NCI-H2227 (cell line): ENCODE measurements at regions not wholly inside any gene's neighbourhood (a gene's known extent, or its start where the extent isn't known, plus 50 kb on each side); places are given as distances from the start of the nearest gene placed in this dataset.
"Not testable (repeated sequence)": the region's sequence is repeated elsewhere in the genome, so short reads cannot be mapped to it uniquely, and the experiment has no call there.

ENCODE experiments used
- DNase-seq: peaks from one replicate; lab custom pipeline; 2025; ENCODE audit not compliant: unreplicated experiment; lab: John Stamatoyannopoulos, UW

DNA sequence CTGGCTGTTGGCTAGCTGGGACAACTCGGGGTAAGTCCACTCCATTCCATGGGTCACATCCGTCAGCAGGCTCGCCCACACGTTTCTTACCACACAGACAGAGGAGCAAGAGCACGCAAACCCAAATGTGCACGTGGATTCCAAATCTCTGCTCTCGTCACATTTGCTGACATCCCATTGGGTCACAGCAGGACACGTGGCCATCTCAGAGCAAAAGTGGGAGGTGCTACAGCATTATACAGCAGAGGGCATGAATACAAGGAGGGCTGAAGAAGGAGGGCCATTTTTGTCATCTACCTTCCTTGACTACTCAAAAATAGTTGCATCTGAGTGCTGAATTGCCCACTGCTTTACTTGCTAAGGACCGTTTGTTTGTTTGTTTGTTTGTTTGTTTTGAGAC is 84.7 kb downstream of the RBBP6 start:
- DNase-seq: no peak

DNA sequence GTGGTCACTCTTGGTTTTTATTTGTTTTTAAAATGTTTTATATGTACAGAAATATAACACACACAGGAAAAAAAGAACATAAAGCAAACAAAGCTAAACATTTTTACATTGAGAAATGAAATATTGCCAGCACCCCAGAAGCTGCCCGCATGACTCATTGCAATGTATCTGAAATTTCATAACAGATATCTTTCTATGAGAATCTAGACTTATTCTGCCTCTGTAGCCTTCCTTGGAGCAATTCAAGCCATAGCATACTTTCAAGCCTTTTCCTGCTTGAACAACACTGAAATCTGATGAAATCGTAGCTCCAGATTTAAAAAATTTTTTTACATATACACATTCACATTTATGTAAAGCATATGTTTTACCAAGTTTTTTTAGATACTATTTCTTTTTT is 86.9 kb downstream of the RBBP6 start:
- no peak for DNase-seq

DNA sequence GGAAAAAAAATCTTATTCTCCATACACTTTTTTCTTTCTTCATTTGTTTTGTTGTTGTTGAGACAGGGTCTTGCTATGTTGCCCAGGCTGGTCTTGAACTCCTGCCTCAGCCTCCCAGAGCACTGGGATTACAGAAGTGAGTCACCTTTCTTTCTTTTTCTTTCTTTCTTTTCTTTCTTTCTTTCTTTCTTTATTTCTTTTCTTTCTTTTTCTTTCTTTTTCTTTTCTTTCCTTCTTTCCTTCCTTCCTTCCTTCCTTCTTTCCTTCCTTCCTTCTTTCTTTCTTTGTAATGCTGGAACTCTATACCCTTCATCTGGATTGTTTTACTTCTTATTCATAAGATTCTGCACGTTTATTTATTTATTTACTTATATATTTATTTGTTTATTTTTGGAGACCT is 94.5 kb upstream of the TNRC6A start:
- no peak for DNase-seq

DNA sequence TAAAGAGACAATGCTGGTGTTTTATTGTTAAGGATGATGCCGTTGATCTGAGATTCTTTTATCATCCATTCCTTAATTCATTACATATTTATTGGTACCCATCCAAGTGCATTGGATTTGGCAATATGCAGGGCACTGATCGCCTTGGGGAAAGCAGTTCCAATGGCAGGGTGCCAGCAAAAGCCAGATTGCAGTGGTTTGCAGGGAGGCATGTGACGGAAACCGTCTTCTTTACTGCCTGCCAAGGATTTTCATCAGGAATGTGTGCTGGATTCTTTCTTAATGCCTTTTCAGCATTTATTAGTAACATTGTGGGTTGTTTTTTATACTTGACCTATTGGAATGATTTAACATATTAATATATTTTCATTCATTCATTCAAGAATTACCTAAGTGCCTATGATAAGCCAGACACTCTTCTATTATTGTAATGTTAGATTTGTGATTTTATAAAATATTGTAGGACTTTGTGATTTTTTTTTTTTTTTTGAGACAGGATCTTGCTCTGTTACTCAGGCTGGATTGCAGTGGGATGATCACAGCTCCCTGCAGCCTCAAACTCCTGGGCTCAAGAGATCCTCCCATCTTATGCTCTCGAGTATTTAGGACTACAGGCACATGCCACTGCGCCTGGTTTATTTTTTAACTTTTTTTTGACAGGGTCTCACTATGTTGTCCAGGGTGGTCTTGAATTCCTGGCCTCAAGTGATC is 93.4 kb upstream of the TNRC6A start:
- DNase-seq: peak; percentile 5

DNA sequence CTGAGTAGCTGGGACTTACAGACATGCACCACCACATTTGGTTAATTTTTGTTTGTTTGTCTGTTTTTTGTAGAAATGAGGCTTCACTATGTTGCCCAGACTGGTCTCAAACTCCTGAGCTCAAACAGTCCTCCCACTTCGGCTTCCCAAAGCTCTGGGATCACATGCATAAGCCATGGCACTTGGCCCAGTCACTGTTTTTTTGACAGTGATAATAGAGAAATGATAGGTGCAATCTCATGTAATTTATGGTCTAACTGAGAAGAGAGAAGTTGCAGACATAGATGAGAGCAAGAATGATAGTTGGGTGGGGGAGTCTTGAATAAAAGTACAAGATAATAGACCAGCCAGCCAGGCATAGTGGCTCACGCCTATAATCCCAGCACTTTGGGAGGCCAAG is 89.7 kb upstream of the TNRC6A start:
- DNase-seq: no peak

DNA sequence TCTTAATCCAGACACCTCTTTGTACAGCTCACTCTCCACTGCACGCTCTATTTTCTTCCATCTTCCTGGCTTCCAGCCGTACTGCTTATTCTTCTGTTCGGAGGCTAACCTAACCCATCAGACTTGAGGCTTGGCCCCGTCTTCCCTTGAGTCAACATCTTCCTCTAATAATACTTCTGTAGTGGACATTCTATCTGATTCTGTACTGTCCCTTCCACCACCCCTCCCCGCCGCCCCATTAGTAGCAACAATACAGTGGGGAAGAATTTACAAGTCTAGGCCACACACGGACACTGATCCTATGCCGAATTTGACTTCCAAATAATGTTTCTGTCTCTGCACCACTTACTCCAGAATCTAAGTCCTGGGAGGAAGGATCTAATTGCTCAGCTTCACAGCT is 86.0 kb upstream of the TNRC6A start:
- no peak for DNase-seq

DNA sequence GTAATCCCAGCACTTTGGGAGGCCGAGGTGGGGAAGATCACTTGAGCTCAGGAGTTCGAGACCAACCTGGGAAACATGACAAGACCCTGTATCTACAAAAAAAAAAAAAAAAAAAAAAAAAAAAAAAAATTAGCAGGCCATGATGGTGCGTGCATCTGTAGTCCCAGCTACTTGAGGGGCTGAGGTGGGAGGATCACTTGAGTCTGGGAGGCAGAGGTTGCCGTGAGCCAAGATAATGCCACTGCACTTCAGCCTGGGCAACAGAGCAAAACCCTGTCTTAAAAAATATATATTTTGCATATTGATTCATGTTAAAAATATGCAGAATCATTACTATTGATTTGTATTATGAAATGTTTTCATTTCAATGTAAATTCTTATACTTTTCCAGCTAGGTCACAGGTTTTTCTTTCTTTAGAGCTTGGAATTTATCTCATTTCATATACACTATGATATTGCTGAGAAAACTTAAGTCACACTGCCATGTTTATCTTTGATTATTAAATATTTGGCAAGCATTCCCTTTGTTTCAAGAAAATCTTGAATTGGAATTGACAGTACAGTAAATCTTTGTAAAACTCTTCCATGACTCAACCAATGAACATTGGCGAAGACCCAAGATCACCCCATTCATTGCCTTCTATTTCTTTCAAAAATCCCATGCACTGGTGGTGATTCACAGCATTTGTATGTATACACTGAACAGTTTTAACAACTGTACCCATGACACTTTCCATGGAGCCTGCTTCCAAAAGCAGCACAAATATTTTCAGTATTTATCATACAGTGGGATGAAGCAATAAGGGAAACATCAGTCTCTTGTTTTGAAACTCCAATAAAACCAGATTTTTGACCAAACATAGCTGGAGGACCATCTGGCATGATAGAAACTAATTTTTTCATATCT is 83.5 kb upstream of the TNRC6A start:
- no peak for DNase-seq

DNA sequence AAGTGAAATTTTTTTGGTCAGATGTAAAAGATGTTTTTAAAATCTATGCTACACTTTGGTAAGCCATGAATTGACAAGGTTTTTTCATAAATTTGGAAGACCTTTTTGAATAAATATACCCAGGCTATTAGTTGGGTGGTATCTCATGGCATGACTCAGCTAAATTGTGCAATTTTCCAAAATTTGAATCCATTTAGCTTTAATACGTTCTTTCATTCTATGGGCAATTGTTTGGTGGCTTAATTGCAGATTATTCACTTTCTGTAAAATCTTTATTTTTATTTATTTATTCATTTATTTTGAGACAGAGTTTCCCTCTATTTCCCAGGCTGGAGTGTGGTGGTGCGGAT is 82.8 kb upstream of the TNRC6A start:
- DNase-seq: no peak

DNA sequence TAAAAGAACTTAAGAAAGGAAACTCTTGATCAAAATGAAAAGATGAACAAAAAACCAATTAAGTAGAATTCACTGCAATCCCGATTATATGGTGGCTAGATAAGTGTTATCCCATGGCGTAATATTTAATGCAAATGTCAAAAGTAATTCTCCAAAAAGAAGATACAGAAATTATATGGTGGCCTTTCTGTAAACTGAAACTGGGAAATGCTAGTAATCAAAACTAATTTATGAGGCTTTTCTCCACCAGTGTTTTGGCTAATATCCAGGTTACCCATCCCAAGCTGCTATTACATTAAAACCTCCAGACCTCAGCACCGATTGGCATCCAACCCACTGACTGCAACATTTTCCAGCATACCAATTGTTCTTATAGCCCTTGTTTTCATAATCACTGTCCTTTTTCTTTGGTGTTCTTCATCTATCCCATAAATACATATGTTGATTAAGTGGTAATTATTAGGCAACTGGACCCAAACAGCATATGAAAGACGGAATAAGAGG is 77.2 kb upstream of the TNRC6A start:
- peak; percentile 35 for DNase-seq

DNA sequence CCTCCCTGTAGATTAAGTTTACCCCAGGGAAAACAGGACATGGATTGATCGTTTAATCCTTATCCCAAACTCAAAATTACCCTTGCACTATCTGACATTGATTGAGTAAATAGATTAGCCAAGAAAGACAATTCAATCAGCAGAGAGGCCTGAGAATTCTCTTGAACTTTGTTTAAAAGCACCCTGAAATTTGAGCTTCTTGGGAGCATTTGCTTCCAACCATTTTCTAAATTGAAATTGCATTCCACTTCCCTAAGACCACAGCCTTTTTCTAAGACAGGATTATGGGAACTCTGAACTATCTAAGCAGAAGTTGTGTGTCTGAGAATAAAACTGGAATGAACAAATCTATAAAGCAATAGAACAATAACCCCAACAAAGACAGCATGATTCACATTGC is 76.6 kb upstream of the TNRC6A start:
- no peak for DNase-seq

DNA sequence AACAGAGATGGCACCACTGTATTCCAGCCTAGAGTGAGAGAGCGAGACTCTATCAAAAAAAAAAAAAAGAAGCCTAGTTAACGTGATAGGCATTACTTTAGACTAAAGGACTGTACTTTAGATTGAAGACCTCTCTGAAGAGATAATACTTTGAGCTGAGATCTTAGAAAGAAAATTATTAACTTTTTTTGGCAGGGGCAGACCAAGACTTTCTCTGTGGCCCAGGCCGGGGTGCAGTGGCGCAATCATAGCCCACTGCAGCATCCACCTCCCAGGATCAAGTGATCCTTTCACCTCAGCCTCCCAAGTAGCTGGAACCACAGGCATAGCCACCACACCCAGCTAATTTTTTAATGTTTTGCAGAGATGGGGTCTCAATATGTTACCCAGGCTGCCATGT is 75.7 kb upstream of the TNRC6A start:
- no peak for DNase-seq

DNA sequence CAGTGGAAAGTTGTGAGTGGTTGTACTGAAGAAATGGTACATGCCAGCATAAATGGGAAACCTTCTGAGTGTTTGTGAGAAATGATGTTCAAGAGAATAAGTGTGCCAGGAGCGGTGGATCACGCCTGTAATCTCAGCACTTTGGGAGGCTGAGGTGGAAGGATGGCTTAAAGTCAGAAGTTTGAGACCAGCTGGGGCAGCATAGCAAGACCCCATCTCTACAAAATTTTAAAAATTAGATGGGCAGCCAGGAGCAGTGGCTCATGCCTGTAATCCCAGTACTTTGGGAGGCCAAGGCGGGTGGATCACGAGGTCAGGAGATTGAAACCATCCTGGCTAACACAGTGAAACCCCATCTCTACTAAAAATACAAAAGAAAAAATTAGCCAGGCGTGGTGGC is 63.5 kb upstream of the TNRC6A start:
- DNase-seq: not testable (repeated sequence)

DNA sequence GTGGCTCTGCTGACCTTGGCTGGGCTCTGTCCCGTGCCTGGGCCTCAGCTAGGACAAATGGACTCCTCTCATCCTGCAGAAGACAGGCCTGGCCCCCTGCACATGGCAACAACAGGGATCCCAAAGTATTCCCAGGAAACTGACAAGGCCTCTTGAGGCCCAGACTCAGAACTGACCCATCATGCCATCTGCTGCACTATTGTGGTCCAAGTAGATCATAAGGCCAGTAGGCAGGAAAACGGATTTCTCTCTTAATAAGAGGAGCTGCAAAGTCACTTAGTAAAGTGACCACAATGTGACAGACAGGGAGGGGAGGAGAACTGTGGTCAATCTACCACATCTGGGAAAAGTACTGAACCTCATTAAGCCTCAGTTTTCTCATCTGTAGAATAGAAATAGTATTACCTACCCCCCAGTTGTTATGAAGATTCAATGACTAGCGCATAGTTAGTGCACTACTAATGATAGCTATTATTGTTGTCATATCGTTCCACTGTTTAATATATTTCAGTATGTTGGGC is 62.1 kb upstream of the TNRC6A start:
- DNase-seq: no peak

DNA sequence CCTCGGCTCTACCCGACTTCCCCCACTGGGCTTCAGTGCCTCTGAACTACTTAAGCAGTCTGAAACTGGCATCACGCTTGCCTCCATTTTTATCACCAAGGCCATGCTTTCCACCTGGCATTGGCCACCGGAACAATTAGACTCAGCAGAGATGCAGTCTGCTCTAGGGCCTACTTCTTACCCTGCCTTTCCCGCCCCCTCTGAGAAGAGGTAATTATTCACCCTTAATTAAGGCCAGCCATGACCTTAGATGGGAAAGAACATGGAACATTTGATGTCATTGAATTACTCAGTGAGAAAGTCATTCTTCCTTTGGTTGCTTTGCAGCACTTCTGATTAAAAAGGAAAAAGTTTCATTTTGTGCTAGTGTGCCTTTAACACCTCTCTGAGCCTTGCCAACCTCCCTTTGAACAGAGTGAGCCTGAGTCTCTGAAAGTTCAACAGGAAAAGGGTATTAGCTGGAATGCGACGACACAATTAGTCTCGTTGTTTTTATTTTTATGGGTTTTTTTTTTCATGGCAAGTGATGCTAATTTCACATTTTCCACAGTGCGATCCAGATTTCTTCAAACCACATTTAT is 60.9 kb upstream of the TNRC6A start:
- DNase-seq: no peak

DNA sequence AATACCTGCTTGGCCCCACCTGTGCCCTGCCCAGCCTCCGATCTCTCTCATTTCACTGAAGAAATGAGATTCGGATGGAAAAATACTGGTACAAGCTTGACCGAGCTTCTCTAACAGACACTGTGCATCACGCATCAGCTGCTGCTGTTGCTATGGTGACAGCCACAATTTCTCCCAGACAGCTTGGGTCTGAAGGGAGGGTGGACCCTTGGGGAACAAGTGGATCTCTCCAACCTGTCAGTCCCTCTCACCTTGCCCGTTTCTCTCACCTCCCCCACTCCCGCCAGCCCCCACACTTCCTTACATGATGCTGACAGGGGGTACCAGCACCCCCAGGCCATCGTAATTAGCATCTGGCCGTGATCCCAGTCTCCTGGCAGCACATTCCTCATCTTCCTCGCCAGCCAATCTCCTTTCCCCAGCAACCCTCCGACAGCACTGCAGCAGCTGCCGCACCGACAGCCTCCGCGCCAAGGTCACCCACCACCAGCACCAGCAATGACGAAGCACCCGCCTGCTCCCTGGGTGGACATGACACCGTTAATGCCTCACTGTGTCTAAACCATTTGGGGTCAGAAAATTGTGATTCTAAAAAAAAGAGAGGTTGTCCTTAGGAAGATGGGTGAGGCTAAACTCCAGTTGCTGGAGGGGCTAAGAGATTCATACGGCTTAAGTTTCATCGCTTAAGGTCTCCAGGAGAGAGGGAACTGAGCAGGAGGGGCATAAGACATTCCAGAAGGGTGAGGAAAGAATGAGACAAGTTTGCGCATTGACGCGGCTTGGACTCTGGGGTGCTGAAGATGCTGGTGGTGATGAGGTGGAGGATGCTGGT is 58.6 kb upstream of the TNRC6A start:
- peak; percentile 93 for DNase-seq

DNA sequence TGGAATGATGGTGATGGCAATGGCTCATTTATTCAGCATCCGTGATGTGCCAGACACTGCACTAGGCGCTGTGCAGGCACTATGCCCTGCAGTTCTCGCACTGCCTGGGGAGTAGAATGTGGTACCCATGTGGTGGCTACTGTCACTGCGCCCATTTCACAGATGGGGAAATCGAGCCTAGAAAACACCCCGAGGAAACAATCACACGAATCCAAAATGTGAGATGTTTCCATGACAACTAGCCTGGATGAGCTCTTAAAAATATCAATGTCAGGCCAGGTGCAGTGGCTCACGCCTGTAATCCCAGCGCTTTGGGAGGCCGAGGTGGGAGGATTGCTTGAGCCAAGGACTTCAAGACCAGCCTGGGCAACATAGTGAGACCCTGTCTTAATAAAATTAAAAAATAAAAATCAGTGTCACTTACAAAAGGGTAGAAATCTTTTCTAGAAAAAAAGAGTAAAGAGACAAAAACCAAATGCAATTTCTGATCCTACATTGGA is 57.9 kb upstream of the TNRC6A start:
- peak; percentile 35 for DNase-seq

DNA sequence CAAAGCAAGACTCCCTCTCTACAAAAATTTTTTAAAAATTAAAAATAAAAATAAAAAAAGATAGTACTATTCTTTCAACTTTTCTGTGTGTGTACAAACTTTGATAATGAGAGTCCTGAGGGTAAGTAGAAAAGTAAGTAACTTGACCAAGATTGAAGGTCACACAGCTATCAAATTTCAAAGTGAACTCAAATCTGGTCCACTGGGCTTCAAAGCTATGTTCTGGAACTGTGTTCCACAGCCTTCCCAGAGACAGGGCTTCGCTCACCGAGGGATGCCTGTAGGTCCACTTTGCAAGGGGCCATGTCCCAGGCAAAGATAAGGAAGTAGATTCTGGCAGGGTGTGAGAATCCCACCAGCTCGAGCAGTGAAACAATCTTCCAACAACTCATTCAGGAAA is 56.3 kb upstream of the TNRC6A start:
- DNase-seq: no peak

DNA sequence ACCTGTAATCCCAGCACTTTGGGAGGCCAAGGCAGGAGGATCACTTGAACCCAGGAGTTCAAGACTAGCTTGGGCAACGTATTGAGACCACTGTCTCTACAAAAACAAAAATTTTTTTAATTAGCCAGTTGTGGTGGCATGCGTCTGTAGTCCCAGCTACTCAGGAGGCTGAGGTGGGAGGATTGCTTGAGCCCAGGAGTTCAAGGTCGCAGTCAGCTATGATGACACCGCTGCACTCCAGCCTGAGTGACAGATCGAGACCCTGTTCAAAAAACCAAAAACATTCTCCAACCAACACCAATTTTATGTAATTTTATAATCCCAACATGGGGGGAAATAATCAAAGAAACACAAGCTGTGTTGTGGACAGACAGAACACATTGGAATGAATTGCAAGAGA is 54.6 kb upstream of the TNRC6A start:
- DNase-seq: no peak

DNA sequence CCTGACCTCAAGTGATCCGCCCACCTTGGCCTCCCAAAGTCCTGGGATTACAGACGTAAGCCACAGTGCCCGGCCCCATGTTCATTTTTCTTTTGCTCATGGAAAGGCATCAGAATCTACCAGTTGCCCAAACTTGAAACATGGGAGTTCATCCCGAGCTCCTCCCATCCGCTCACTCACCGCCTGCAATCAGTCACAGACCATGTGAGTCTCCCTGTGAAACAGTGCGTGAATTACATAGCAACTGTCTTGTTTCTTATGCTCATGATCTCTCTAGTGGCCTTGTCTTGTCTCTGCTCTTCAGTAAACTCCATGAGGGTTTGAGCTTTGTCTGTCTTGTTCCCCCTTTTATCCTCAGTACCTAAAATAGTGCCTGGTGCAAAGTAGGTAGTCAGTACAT is 52.1 kb upstream of the TNRC6A start:
- DNase-seq: no peak
